IMR-90 (cell line): ENCODE measurements at regions not wholly inside any gene's neighbourhood (a gene's known extent, or its start where the extent isn't known, plus 50 kb on each side); places are given as distances from the start of the nearest gene placed in this dataset.

Experiments used
- ATAC-seq: fragments of 200-7000 bp; cut with Tn5 transposase; 2 replicates; pipeline ENCODE4 v1.9.1; 2020; ENCODE audit warnings: low read depth, mild to moderate bottlenecking, moderate library complexity
- BruUV-seq: library from RNA; stranded (reverse); fragments of 400-500 nt; replicated peaks from 2 replicates; lab custom pipeline; 2021; lab: Mats Ljungman, UMichigan
- CTCF ChIA-PET: fragments of 300-600 bp; formaldehyde crosslinking; extraction: SDS; loops from one replicate; lab custom pipeline; 2021; ENCODE audit warnings: antibody characterized with exemption; lab: Yijun Ruan, JAX
- POLR2A ChIA-PET: fragments of 300-600 bp; sonication (Branson Sonifier 250); formaldehyde crosslinking; loops from one replicate; lab custom pipeline; 2022; ENCODE audit warnings: antibody characterized with exemption; ENCODE audit not compliant: unreplicated experiment; lab: Charles Lee
- DNase-seq: peaks from one replicate; pipeline ENCODE4 v3.0.0; 2013
- H2AFZ ChIP-seq: replicated peaks from 2 replicates; pipeline ENCODE3; 2013; ENCODE audit warnings: low read length, mild to moderate bottlenecking; ENCODE audit not compliant: poor library complexity
- H2AK5ac ChIP-seq: 2 replicates; pipeline ENCODE4 v1.6.1; 2013; ENCODE audit warnings: low read depth, low read length, inconsistent platforms
- H2AK9ac ChIP-seq: replicated peaks from 2 replicates; pipeline ENCODE3; 2013; ENCODE audit warnings: mild to moderate bottlenecking, low read depth, low read length, moderate library complexity; ENCODE audit not compliant: poor library complexity
- H2BK120ac ChIP-seq: 2 replicates; pipeline ENCODE4 v1.6.1; 2013; ENCODE audit warnings: low read depth, low read length, inconsistent platforms
- H2BK15ac ChIP-seq: 3 replicates; pipeline ENCODE4 v1.6.1; 2013; ENCODE audit warnings: low read depth, low read length, inconsistent platforms
- H2BK20ac ChIP-seq: 2 replicates; pipeline ENCODE4 v1.6.1; 2013; ENCODE audit warnings: low read depth, mild to moderate bottlenecking, inconsistent platforms, low read length, moderate library complexity
- H2BK5ac ChIP-seq: 2 replicates; pipeline ENCODE4 v1.6.1; 2013; ENCODE audit warnings: mild to moderate bottlenecking, low read depth, low read length, inconsistent platforms; ENCODE audit not compliant: poor library complexity, severe bottlenecking
- H3K14ac ChIP-seq: replicated peaks from 2 replicates; pipeline ENCODE4 v1.6.1; 2013; ENCODE audit warnings: low read depth, low read length, inconsistent platforms
- H3K18ac ChIP-seq: 2 replicates; pipeline ENCODE4 v1.6.1; 2013; ENCODE audit warnings: low read depth, low read length, control low read depth
- H3K23ac ChIP-seq: 2 replicates; pipeline ENCODE4 v1.6.1; 2013; ENCODE audit warnings: low read depth, low read length, inconsistent platforms
- H3K27ac ChIP-seq: 2 replicates; pipeline ENCODE4 v1.5.1; 2013; ENCODE audit warnings: mild to moderate bottlenecking, control low read depth, low read length; ENCODE audit not compliant: insufficient read depth
- H3K27me3 ChIP-seq: 2 replicates; pipeline ENCODE4 v1.6.1; 2013; ENCODE audit warnings: low read length; ENCODE audit not compliant: control insufficient read depth, insufficient read depth
- H3K36me3 ChIP-seq: 2 replicates; pipeline ENCODE4 v1.6.1; 2013; ENCODE audit warnings: low read length, mixed read lengths; ENCODE audit not compliant: control insufficient read depth, insufficient read depth
- H3K4ac ChIP-seq: 2 replicates; pipeline ENCODE4 v1.6.1; 2013; ENCODE audit warnings: low read depth, low read length, inconsistent platforms
- H3K4me1 ChIP-seq: 2 replicates; pipeline ENCODE4 v1.6.1; 2013; ENCODE audit warnings: low read length, mixed read lengths; ENCODE audit not compliant: control insufficient read depth, insufficient read depth
- H3K4me2 ChIP-seq: 2 replicates; pipeline ENCODE4 v1.6.1; 2013; ENCODE audit warnings: low read depth, mild to moderate bottlenecking, control low read depth, low read length, moderate library complexity
- H3K4me3 ChIP-seq: 2 replicates; pipeline ENCODE4 v1.5.1; 2013; ENCODE audit warnings: low read depth, mild to moderate bottlenecking, control low read depth, low read length, moderate library complexity; ENCODE audit not compliant: insufficient read depth
- H3K56ac ChIP-seq: 2 replicates; pipeline ENCODE4 v1.6.1; 2013; ENCODE audit warnings: low read length, inconsistent platforms; ENCODE audit not compliant: insufficient read depth; ENCODE audit errors: extremely low read depth
- H3K79me1 ChIP-seq, 2 experiments: 2 replicates each; pipeline ENCODE4 v1.6.1; 2013; ENCODE audit warnings: low read length in 2 of 2, inconsistent platforms in 1 of 2, low read depth in 1 of 2
- H3K9ac ChIP-seq: 2 replicates; pipeline ENCODE4 v1.6.1; 2013; ENCODE audit warnings: low read depth, low read length, control low read depth
- H3K9me1 ChIP-seq: 2 replicates; pipeline ENCODE4 v1.6.1; 2013; ENCODE audit warnings: low read length, inconsistent platforms; ENCODE audit not compliant: insufficient read depth
- H3K9me3 ChIP-seq: 2 replicates; pipeline ENCODE4 v1.6.1; 2013; ENCODE audit warnings: low read length; ENCODE audit not compliant: control insufficient read depth, insufficient read depth
- H4K20me1 ChIP-seq: 2 replicates; pipeline ENCODE4 v1.6.1; 2013; ENCODE audit warnings: low read length, inconsistent platforms; ENCODE audit not compliant: insufficient read depth
- H4K5ac ChIP-seq: 2 replicates; pipeline ENCODE4 v1.6.1; 2013; ENCODE audit warnings: mild to moderate bottlenecking, low read depth, low read length, control low read depth
- H4K8ac ChIP-seq, 2 experiments: 2 replicates each; pipeline ENCODE4 v1.6.1; 2013; ENCODE audit warnings: low read depth in 2 of 2, low read length in 2 of 2, control low read depth in 1 of 2, inconsistent platforms in 1 of 2
- H4K91ac ChIP-seq: 2 replicates; pipeline ENCODE4 v1.6.1; 2013; ENCODE audit warnings: low read depth, low read length, inconsistent platforms; ENCODE audit not compliant: insufficient read depth
- BHLHE40 ChIP-seq: fragments of 150-350 bp; IDR thresholded peaks from 2 replicates; pipeline ENCODE4 v1.6.1; 2016; ENCODE audit warnings: mild to moderate bottlenecking, low read depth, low read length
- CEBPB ChIP-seq: IDR thresholded peaks from 2 replicates; pipeline ENCODE4 v1.6.1; 2012; ENCODE audit warnings: low read depth, low read length, improper control_type of control experiment
- CHD1 ChIP-seq: IDR thresholded peaks from 2 replicates; pipeline ENCODE4 v1.6.1; 2012; ENCODE audit warnings: low read depth, low read length, improper control_type of control experiment
- FOS ChIP-seq: fragments of 150-350 bp; IDR thresholded peaks from 2 replicates; pipeline ENCODE4 v1.6.1; 2016; ENCODE audit warnings: low read depth, low read length
- MAFK ChIP-seq: IDR thresholded peaks from 2 replicates; pipeline ENCODE4 v1.6.1; 2012; ENCODE audit warnings: low read depth, low read length, improper control_type of control experiment
- MAZ ChIP-seq: IDR thresholded peaks from 2 replicates; pipeline ENCODE4 v1.6.1; 2012; ENCODE audit warnings: low read depth, mild to moderate bottlenecking, low read length, improper control_type of control experiment, moderate library complexity, borderline replicate concordance
- MXI1 ChIP-seq: IDR thresholded peaks from 2 replicates; pipeline ENCODE4 v1.6.1; 2012; ENCODE audit warnings: low read depth, mild to moderate bottlenecking, low read length, moderate library complexity, borderline replicate concordance
- NFE2L2 ChIP-seq: fragments of 150-350 bp; IDR thresholded peaks from 2 replicates; pipeline ENCODE4 v1.6.1; 2016; ENCODE audit warnings: low read depth, mild to moderate bottlenecking, low read length
- POLR2A ChIP-seq: IDR thresholded peaks from 2 replicates; pipeline ENCODE4 v1.6.1; 2012; ENCODE audit warnings: mild to moderate bottlenecking, low read depth, low read length
- RAD21 ChIP-seq: IDR thresholded peaks from 2 replicates; pipeline ENCODE4 v1.6.1; 2012; ENCODE audit warnings: low read length, improper control_type of control experiment
- RCOR1 ChIP-seq: IDR thresholded peaks from 2 replicates; pipeline ENCODE4 v1.6.1; 2012; ENCODE audit warnings: mild to moderate bottlenecking, low read length, improper control_type of control experiment; ENCODE audit not compliant: insufficient replicate concordance
- RFX5 ChIP-seq: IDR thresholded peaks from 2 replicates; pipeline ENCODE4 v1.8.0; 2012; ENCODE audit warnings: low read depth, mild to moderate bottlenecking, low read length, moderate library complexity
- SMC3 ChIP-seq: fragments of 150-350 bp; IDR thresholded peaks from 2 replicates; pipeline ENCODE4 v1.6.1; 2016; ENCODE audit warnings: low read depth, mild to moderate bottlenecking, antibody characterized with exemption, low read length, moderate library complexity
- WGBS, 2 experiments: methylation state at CpG; one replicate each; pipeline versions ENCODE4 v1.1.5 to v1.1.7; 2013; ENCODE audit warnings: missing lambda C conversion rate in 2 of 2; ENCODE audit not compliant: insufficient read length in 1 of 2; ENCODE audit errors: extremely low coverage in 2 of 2; 5-methylcytosine and 5-hydroxymethylcytosine counted together
- dilution Hi-C: fragments of 300-500 bp; cut with HindIII; formaldehyde crosslinking; loops from one replicate; pipeline ENCODE4 v1.14.3; 2018; ENCODE audit warnings: low sequenced_read_pairs; ENCODE audit not compliant: unreplicated experiment
- in situ Hi-C: fragments of 300-500 bp; cut with MboI; formaldehyde crosslinking; loops from 3 replicates; pipeline ENCODE4 v1.14.3; 2019; ENCODE audit warnings: low sequenced_read_pairs, inconsistent platforms, mixed read lengths
- intact Hi-C: fragments of 100-400 bp; cut with micrococcal nuclease; formaldehyde crosslinking; loops from 2 replicates; pipeline ENCODE4 v1.10.0; 2022
- TF ChIP-seq, protein P1 (sequence below): fragments of 150-350 bp; IDR thresholded peaks from 2 replicates; pipeline ENCODE4 v1.6.1; 2017; ENCODE audit warnings: mild to moderate bottlenecking, antibody characterized with exemption, low read length, low read depth
- TF ChIP-seq, protein P2 (sequence below): fragments of 150-350 bp; IDR thresholded peaks from 2 replicates; pipeline ENCODE4 v1.6.1; 2016; ENCODE audit warnings: low read depth, mild to moderate bottlenecking, low read length, moderate library complexity, borderline replicate concordance

DNA sequence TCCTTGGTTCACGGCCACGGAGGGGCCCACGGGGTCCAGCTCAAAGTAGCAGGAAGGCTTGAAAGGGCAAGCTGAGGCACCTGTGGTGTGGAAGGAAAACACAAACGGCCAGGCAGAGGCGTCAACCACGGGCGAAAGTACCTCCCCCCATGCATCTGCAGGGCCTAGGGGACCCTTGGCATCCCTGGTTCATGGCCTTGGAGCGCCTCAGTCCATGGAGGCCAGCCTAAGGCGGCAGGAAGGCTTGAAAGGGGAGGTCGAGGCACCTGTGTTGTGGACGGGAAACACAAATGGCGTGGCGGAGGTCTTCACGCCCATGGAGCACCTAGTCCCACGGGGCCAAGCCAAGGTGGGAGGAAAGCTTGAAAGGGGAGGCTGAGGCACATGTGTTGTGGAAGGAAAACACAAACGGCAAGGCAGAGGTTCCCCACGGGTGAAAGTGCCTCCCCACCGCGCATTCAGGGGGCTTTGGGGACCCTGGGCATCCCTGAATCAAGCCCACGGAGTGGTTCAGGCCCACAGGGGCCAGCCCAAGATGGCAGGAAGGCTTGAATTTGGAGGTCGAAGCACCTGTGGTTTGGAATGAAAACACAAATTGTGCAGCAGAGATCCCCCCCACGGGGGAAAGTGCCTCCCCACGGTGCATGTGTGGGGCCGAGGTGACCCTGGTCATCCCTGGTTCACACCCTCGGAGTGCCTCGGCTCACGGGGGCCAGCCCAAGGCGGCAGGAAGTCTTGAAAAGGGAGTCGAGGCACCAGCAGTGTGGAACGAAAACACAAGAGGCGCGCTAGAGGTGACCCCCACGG lies 380.8 kb downstream of the ALG10 start:
- in situ Hi-C loops: no loop called here
- no peak overlapping the region for H3K4me2 ChIP-seq
- H3K9me3 ChIP-seq: peaks cover 72% of the 10 kb centered on the region
- POLR2A ChIA-PET: no interaction called here
- dilution Hi-C loops: no loop called here
- no peak overlapping the region for H2BK5ac ChIP-seq
- ATAC-seq (no peak), DNase-seq (no peak)
- H2BK15ac ChIP-seq: no peak overlapping the region
- no peak overlapping the region for H2BK120ac ChIP-seq
- H4K8ac ChIP-seq: no peak overlapping the region
- H3K9me1 ChIP-seq: no peaks in the 10 kb centered on the region
- H3K23ac ChIP-seq: no peak overlapping the region
- 70% methylated on average over 20 of the region's 33 CpGs; no CpG with 5 or more reads in 1 of the 2 experiments for whole genome bisulfite sequencing, 2 experiments
- H3K4ac ChIP-seq: no peak overlapping the region
- intact Hi-C loops: no loop called here
- CTCF ChIA-PET: no interaction called here
- no peak overlapping the region for H3K56ac ChIP-seq
- no peaks in the 10 kb centered on the region for H4K20me1 ChIP-seq
- no peak overlapping the region for H3K4me3 ChIP-seq
- H3K36me3 ChIP-seq: no peaks in the 10 kb centered on the region
- no peaks in the 10 kb centered on the region for H3K27me3 ChIP-seq
- no peak overlapping the region for H3K27ac ChIP-seq
- no peak overlapping the region for H4K5ac ChIP-seq
- peak overlapping the region; percentile 43 for H2AFZ ChIP-seq
- no peaks in the 10 kb centered on the region for H3K79me1 ChIP-seq
- no peak overlapping the region for H3K9ac ChIP-seq
- no peak overlapping the region for H4K91ac ChIP-seq
- no TSS peak for BruUV-seq
- no peak overlapping the region for H3K18ac ChIP-seq
- H3K4me1 ChIP-seq: no peaks in the 10 kb centered on the region
- H2AK5ac ChIP-seq: no peak overlapping the region
- H2AK9ac ChIP-seq: no peak overlapping the region
- TF ChIP-seq, protein P1, sequence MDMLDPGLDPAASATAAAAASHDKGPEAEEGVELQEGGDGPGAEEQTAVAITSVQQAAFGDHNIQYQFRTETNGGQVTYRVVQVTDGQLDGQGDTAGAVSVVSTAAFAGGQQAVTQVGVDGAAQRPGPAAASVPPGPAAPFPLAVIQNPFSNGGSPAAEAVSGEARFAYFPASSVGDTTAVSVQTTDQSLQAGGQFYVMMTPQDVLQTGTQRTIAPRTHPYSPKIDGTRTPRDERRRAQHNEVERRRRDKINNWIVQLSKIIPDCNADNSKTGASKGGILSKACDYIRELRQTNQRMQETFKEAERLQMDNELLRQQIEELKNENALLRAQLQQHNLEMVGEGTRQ: no peak
- TF ChIP-seq BHLHE40 (no peak), RFX5 (no peak), MXI1 (no peak), RAD21 (no peak), SMC3 (no peak), NFE2L2 (no peak), CEBPB (no peak), RCOR1 (no peak), MAZ (no peak), POLR2A (no peak), FOS (no peak), MAFK (no peak), CHD1 (no peak)
- TF ChIP-seq, protein P2, sequence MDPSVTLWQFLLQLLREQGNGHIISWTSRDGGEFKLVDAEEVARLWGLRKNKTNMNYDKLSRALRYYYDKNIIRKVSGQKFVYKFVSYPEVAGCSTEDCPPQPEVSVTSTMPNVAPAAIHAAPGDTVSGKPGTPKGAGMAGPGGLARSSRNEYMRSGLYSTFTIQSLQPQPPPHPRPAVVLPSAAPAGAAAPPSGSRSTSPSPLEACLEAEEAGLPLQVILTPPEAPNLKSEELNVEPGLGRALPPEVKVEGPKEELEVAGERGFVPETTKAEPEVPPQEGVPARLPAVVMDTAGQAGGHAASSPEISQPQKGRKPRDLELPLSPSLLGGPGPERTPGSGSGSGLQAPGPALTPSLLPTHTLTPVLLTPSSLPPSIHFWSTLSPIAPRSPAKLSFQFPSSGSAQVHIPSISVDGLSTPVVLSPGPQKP: no peak
- no peak overlapping the region for H2BK20ac ChIP-seq
- no peak overlapping the region for H3K14ac ChIP-seq
